ENCODE measurements at regions not wholly inside any gene's neighbourhood (a gene's known extent, or its start where the extent isn't known, plus 50 kb on each side); places are given as distances from the start of the nearest gene placed in this dataset.

DNA sequence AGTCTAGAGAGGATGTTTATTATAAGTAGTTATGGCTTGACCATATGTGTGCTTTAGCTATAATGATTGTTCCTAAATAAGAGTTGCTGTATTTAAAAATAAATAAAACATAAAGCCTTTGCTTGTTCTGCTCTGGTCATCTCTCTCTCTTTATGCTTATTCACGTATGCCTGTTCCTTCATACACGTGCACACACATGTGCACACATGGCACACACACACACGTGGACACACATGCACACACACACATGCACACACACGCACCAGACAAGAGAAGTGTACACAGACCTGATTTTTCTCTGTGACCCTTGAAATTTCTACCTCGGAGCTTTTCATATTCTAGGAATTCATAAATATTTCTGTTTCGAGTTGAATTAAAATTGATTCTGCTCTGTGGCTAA, 658.2 kb upstream of the SALL3 start:
- H3K4me3 ChIP-seq: no peak overlapping the region
- no peaks in the 10 kb centered on the region for H3K27me3 ChIP-seq (ENCODE audit: low read depth)
- intact Hi-C loops (cut with DNase I): no loop called here
- TF ChIP-seq, protein P1, sequence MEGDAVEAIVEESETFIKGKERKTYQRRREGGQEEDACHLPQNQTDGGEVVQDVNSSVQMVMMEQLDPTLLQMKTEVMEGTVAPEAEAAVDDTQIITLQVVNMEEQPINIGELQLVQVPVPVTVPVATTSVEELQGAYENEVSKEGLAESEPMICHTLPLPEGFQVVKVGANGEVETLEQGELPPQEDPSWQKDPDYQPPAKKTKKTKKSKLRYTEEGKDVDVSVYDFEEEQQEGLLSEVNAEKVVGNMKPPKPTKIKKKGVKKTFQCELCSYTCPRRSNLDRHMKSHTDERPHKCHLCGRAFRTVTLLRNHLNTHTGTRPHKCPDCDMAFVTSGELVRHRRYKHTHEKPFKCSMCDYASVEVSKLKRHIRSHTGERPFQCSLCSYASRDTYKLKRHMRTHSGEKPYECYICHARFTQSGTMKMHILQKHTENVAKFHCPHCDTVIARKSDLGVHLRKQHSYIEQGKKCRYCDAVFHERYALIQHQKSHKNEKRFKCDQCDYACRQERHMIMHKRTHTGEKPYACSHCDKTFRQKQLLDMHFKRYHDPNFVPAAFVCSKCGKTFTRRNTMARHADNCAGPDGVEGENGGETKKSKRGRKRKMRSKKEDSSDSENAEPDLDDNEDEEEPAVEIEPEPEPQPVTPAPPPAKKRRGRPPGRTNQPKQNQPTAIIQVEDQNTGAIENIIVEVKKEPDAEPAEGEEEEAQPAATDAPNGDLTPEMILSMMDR (IDR thresholded peaks at IDR 0.05): no peak
- H3K4me1 ChIP-seq: no peaks in the 10 kb centered on the region
- no peak for DNase-seq
- no peak overlapping the region for H3K27ac ChIP-seq
- H3K9me3 ChIP-seq: no peaks in the 10 kb centered on the region
- no peak for ATAC-seq
- no peaks in the 10 kb centered on the region for H3K36me3 ChIP-seq

DNA sequence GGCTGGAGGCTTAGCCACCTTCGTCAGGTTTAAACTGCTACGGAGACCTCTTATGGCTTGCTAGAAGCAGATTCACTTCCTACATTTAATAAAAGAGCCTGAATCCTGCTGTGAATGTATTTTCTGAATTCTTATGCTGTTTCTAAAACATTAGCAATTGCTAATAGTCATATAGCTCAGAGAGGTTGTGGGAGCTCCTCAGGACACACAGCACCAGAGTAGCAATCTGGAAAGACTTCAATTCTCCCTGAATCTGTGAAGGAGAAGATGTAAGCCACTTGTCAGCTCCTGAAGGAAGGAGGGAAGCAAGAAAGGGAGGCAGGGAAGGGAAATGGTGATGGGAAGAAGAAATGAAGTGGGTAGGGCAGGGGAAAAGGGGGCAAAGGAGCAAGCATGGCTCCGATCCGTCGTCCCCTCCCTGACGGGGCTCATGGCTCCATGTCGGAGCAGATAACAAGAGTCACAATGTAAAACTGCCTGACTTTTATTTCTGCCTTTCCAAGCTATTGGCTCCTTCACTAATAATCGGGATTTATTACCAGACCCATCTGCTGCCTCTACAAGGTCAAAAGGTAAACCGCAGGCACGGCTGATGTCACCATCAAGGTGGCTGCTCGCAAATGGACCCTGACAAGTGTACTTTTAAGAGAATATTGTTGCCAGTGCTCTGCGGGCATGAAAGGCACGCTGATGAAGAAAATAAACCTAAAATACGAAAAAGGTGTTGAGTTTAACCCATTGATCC, 656.0 kb upstream of the SALL3 start:
- Histone ChIP-seq H3K4me1 (no peaks in the 10 kb centered on the region), H3K9me3 (no peaks in the 10 kb centered on the region), H3K36me3 (no peaks in the 10 kb centered on the region), H3K4me3 (no peak overlapping the region), H3K27ac (no peak overlapping the region), H3K27me3 (ENCODE audit: low read depth) (no peaks in the 10 kb centered on the region)
- ATAC-seq (no peak), DNase-seq (no peak)
- intact Hi-C loops (cut with DNase I): no loop called here
- TF ChIP-seq, protein P1 (IDR thresholded peaks at IDR 0.05): no peak

DNA sequence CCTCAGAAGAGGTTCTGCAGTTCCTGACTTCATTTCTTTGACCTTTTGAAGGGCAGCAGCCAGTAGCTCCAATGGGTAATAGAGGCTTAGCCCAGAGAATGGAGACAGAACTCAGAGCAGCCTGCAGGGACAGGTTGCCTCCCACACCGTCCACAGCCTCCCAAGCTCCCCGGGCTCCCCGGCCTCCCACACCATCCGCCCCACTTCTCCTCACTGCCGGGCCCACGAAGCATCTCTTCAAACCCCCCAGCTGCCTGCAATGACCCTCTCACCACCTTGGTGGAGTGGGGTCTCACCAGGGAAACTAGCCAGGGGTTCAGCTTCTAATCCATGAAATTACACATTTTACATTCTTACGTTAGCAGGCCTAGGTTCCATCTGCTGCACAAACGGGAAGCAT, 652.0 kb upstream of the SALL3 start:
- DNase-seq: no peak

DNA sequence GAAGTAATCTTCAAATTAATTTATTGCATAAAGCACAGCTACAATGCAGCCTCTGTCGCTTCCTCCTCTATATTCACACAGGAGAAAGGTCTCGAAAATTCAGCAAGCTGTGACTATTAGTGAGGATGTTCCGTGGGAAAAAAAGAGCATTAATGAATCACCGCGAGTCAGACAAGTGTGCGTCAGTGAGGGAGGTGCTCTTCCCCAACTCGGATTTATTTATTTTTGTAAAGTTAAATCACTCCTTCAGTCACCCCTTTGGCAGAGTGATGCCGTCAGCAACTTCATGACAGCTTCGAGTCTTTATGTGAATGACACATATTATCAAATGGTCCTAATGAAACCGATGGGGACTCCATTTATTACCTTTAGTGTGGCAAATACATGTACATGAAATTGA, 648.9 kb upstream of the SALL3 start:
- Histone ChIP-seq H3K4me1 (no peaks in the 10 kb centered on the region), H3K36me3 (no peaks in the 10 kb centered on the region), H3K27ac (no peak overlapping the region), H3K4me3 (no peak overlapping the region), H3K9me3 (no peaks in the 10 kb centered on the region), H3K27me3 (ENCODE audit: low read depth) (no peaks in the 10 kb centered on the region)
- no peak for ATAC-seq
- intact Hi-C loops (cut with DNase I): no loop called here
- no peak for DNase-seq
- TF ChIP-seq, protein P1 (IDR thresholded peaks at IDR 0.05): no peak

More for the DNA sequence above, 652.0 kb upstream of the SALL3 start:
- ATAC-seq: no peak
- H3K4me3 ChIP-seq: no peak overlapping the region
- intact Hi-C loops (cut with DNase I): no loop called here
- H3K4me1 ChIP-seq: no peaks in the 10 kb centered on the region
- no peaks in the 10 kb centered on the region for H3K36me3 ChIP-seq
- no peaks in the 10 kb centered on the region for H3K27me3 ChIP-seq (ENCODE audit: low read depth)
- TF ChIP-seq, protein P1 (IDR thresholded peaks at IDR 0.05): no peak
- no peaks in the 10 kb centered on the region for H3K9me3 ChIP-seq
- no peak overlapping the region for H3K27ac ChIP-seq

DNA sequence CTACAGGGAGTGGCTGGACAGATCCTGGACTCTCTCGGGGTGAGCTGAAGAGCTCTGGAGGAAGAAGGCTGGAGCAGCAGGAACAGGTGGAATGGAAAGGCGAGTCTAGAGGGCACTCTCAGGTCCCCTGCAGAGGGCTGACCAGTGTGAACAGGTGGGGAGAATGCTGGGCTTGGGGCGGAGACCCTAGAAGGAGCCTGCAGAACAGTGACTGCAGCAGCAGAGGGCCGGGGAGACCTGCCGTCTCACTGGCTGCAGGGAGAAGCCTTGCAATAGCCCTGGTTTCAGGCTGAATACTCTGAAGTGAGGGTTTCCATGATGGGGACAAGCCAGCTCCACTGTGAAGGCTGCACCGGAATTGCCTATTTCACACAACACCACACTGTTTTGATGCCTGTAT, 626.7 kb upstream of the SALL3 start:
- Histone ChIP-seq H3K27ac (no peak overlapping the region), H3K9me3 (no peaks in the 10 kb centered on the region), H3K36me3 (no peaks in the 10 kb centered on the region), H3K27me3 (ENCODE audit: low read depth) (no peaks in the 10 kb centered on the region), H3K4me1 (no peaks in the 10 kb centered on the region), H3K4me3 (no peak overlapping the region)
- DNase-seq (no peak), ATAC-seq (no peak)
- intact Hi-C loops (cut with DNase I): no loop called here
- TF ChIP-seq, protein P1 (IDR thresholded peaks at IDR 0.05): no peak

Measured in lower lobe of right lung (tissue), 2 donors.